Transverse colon (tissue), 4 donors: ENCODE measurements at regions not wholly inside any gene's neighbourhood (a gene's known extent, or its start where the extent isn't known, plus 50 kb on each side); places are given as distances from the start of the nearest gene placed in this dataset.

ENCODE experiments used
- DNase-seq: peaks from one replicate; pipeline ENCODE4 v3.0.0-alpha.2; 2019
- H3K27ac ChIP-seq, 4 donors: fragments of 200-600 bp; sonication (generic); 2 replicates each; pipeline ENCODE4 v1.5.1; 2016 to 2018; ENCODE audit warnings: inconsistent platforms in 4 of 4
- H3K27me3 ChIP-seq: fragments of 200-600 bp; sonication (generic); 2 replicates; pipeline ENCODE4 v1.5.1; 2017; ENCODE audit warnings: inconsistent platforms
- H3K36me3 ChIP-seq, 4 donors: fragments of 200-600 bp; sonication (generic); 2 replicates each; pipeline ENCODE4 v1.5.1; 2017 to 2019; ENCODE audit warnings: inconsistent platforms in 4 of 4
- H3K4me1 ChIP-seq, 4 donors: fragments of 200-600 bp; sonication (generic); 2 replicates each; pipeline ENCODE4 v1.5.1; 2017 to 2020; ENCODE audit warnings: inconsistent platforms in 4 of 4
- H3K4me3 ChIP-seq, 4 donors: fragments of 200-600 bp; sonication (generic); 1 replicate in 1 of 4; 2 replicates in 3 of 4; pipeline versions ENCODE4 v1.5.1 to v1.6.1; 2017 to 2019; ENCODE audit warnings: inconsistent platforms in 4 of 4
- H3K9me3 ChIP-seq, 2 donors: fragments of 200-600 bp; sonication (generic); 2 replicates each; pipeline ENCODE4 v1.5.1; 2017 to 2019; ENCODE audit warnings: inconsistent platforms in 2 of 2
- EP300 ChIP-seq: sonication (generic); formaldehyde crosslinking; IDR thresholded peaks from one replicate; pipeline ENCODE4 v1.6.1; 2017; ENCODE audit warnings: antibody characterized with exemption, low read depth
- POLR2A ChIP-seq: fragments of 450-650 bp; IDR thresholded peaks from one replicate; pipeline ENCODE4 v1.6.1; 2016; ENCODE audit warnings: antibody characterized with exemption, mild to moderate bottlenecking, moderate library complexity
- POLR2AphosphoS5 ChIP-seq, 3 donors: sonication (generic); formaldehyde crosslinking; IDR thresholded peaks; one replicate each; pipeline ENCODE4 v1.6.1; 2016; ENCODE audit warnings: antibody characterized with exemption in 3 of 3
- WGBS, 2 donors: methylation state at CpG; one replicate each; pipeline ENCODE4 v1.1.5; 2018; ENCODE audit warnings: low coverage in 1 of 2; 5-methylcytosine and 5-hydroxymethylcytosine counted together
- in situ Hi-C, 4 donors: fragments of 200-750 bp; cut with MboI; loops; one replicate each; pipeline versions ENCODE4 v1.15.0 to v1.15.1; 2017; ENCODE audit warnings: low sequenced_read_pairs in 3 of 4, low pct_ligation_motif_present in 1 of 4, low pct_unique_long_range_greater_than_20kb in 1 of 4
- intact Hi-C: fragments of 100-400 bp; cut with DNase I; formaldehyde crosslinking; loops from one replicate; pipeline ENCODE4 v1.15.1; 2023; ENCODE audit warnings: low total_unique reads
- TF ChIP-seq, protein P1 (sequence below), 5 experiments: fragments of 200-600 bp in 3 of 5; fragments of 450-650 bp in 2 of 5; sonication (generic) in 3 of 5; IDR thresholded peaks; 1 replicate in 2 of 5; 2 replicates in 3 of 5; pipeline ENCODE4 v1.5.1; 2016 to 2017; ENCODE audit warnings: antibody characterized with exemption in 5 of 5, inconsistent platforms in 3 of 5, mild to moderate bottlenecking in 2 of 5, moderate library complexity in 1 of 5

DNA sequence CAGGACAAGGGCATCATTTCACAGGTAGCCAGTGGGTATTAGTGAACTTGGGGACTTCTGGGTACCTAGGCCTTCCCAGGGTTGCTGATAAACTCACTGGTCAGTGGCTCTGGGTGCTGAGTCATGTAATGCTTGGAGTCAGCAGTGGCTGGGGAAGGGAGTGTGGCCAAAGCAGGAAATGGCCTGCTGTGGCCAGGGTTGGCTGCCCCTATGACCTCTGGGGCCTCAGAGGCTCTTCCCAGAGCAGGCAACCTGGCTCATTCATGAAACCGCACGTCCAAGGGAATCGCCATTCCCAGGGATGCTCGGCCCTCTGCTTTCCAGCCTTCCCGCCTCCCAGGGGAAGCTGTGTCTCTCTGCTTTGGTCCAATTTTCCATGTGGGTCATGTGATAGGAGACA lies 294.9 kb downstream of the DYSF start:
- 76% methylated on average over 5 of the region's 5 CpGs; no CpG with 5 or more reads in 1 of the 2 donors for WGBS, 2 donors
- DNase-seq = no peak
- Histone ChIP-seq H3K4me3 (no peak overlapping the region), H3K36me3 (no peaks in the 10 kb centered on the region), H3K4me1 (peaks cover 5 to 22% (median 18%) of the 10 kb centered on the region in 4 donors), H3K27ac (peak overlapping the region; percentile 42 to 73 (median 63)), H3K27me3 (no peaks in the 10 kb centered on the region), H3K9me3 (no peaks in the 10 kb centered on the region)
- in situ Hi-C loops (no loop called here), intact Hi-C loops (no loop called here)
- TF ChIP-seq POLR2A = no peak
- no peak for TF ChIP-seq EP300
- TF ChIP-seq POLR2AphosphoS5 (IDR thresholded peaks at IDR 0.05) = no peak
- TF ChIP-seq, protein P1, sequence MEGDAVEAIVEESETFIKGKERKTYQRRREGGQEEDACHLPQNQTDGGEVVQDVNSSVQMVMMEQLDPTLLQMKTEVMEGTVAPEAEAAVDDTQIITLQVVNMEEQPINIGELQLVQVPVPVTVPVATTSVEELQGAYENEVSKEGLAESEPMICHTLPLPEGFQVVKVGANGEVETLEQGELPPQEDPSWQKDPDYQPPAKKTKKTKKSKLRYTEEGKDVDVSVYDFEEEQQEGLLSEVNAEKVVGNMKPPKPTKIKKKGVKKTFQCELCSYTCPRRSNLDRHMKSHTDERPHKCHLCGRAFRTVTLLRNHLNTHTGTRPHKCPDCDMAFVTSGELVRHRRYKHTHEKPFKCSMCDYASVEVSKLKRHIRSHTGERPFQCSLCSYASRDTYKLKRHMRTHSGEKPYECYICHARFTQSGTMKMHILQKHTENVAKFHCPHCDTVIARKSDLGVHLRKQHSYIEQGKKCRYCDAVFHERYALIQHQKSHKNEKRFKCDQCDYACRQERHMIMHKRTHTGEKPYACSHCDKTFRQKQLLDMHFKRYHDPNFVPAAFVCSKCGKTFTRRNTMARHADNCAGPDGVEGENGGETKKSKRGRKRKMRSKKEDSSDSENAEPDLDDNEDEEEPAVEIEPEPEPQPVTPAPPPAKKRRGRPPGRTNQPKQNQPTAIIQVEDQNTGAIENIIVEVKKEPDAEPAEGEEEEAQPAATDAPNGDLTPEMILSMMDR (IDR thresholded peaks at IDR 0.05) = no peak

DNA sequence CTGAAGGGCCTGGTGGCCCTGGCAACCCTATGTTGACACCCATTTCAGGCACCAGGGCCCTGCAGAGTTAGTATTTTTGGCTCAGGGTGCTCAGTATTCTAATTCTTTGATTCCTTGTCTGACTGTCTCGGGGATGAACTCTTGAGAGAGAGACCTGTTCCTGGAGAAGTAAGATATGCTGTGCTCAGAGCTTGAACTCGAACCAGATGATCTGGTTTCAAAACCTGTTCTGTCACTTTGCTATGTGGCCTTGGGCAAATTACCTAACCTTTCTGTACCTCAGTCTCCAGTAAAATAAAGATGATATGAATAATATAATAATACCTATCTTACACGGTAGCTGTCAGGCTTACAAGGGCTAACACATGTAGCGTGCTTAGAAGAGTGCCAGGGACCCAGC lies 294.2 kb downstream of the DYSF start:
- in situ Hi-C loops = no loop called here
- WGBS, 2 donors = 49 to 58% methylated on average over 4 of the region's 4 CpGs
- peaks cover 6 to 26% (median 18%) of the 10 kb centered on the region in 4 donors for H3K4me1 ChIP-seq
- no peaks in the 10 kb centered on the region for H3K9me3 ChIP-seq
- no peaks in the 10 kb centered on the region for H3K36me3 ChIP-seq
- TF ChIP-seq POLR2AphosphoS5 (IDR thresholded peaks at IDR 0.05) (no peak), EP300 (no peak), POLR2A (no peak)
- TF ChIP-seq, protein P1 (IDR thresholded peaks at IDR 0.05) = no peak
- H3K27ac ChIP-seq = peak overlapping the region; percentile 42 to 73 (median 63)
- intact Hi-C loops = no loop called here
- DNase-seq = no peak
- no peak overlapping the region for H3K4me3 ChIP-seq
- H3K27me3 ChIP-seq = no peaks in the 10 kb centered on the region

DNA sequence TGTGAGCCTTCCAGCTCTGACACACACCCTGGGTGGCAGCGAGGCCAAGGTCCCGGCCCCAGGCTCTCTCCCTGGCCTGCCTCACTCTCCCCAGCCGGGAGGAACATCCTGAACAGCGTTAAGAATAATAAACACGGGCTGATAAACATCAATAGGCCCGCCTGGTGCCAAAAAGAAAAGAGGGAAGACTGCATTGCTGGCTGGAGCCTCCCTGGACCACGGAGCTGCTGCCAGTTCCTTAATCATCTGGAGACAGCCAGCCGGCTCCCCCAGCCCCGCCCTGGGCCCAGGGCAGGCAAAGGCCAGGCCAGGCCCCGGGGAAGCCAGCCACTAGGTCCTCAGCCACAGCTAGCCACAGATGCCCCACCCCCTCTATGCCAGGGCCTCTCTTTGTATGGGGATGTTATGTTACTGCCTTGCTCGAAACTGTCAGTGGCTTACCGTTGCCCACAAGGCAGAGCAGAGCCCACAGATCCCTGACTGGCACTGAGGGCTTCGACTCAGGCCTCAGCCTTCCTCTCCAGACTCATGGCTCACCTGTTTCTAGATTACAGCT lies 293.7 kb downstream of the DYSF start:
- intact Hi-C loops (no loop called here), in situ Hi-C loops (no loop called here)
- H3K27me3 ChIP-seq = no peaks in the 10 kb centered on the region
- no peaks in the 10 kb centered on the region for H3K9me3 ChIP-seq
- WGBS, 2 donors = 23 to 25% methylated on average over 6 to 13 of the region's 13 CpGs
- no peak for TF ChIP-seq EP300
- TF ChIP-seq, protein P1 (IDR thresholded peaks at IDR 0.05) = no peak
- peak in 1 of 3 donors; percentile 31 for TF ChIP-seq POLR2AphosphoS5 (IDR thresholded peaks at IDR 0.05)
- peak overlapping the region; percentile 42 to 73 (median 63) for H3K27ac ChIP-seq
- peak; percentile 22 for DNase-seq
- H3K4me3 ChIP-seq = no peak overlapping the region
- H3K4me1 ChIP-seq = peaks cover 9 to 31% (median 18%) of the 10 kb centered on the region in 4 donors
- H3K36me3 ChIP-seq = no peaks in the 10 kb centered on the region

DNA sequence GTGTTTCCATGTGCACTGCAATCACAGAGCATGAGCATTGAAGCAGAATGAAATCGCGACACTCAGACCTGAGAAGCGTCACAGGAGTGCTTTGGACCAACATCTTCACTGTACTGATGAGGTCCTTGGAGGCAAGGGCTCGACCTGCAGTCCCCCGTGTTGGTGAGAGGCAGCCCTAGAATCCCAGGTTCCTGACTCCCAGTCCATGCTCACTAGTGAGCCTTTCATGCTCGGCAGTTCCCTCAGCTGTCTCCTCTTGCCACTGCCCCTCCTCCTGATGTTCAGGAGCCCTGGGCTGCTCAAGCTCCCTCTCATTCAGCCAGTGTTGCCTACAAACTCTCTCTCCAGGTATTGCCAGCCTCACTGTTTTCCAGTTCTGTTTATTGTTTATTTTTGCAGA lies 291.4 kb downstream of the DYSF start:
- intact Hi-C loops = no loop called here
- in situ Hi-C loops = no loop called here

More for the DNA sequence above, 291.4 kb downstream of the DYSF start:
- no peaks in the 10 kb centered on the region for H3K36me3 ChIP-seq
- peaks cover 9 to 31% (median 18%) of the 10 kb centered on the region in 4 donors for H3K4me1 ChIP-seq
- no peak overlapping the region for H3K4me3 ChIP-seq
- no peak for TF ChIP-seq EP300
- TF ChIP-seq POLR2AphosphoS5 (IDR thresholded peaks at IDR 0.05) = no peak
- H3K27ac ChIP-seq = no peak overlapping the region
- DNase-seq = no peak
- H3K27me3 ChIP-seq = no peaks in the 10 kb centered on the region
- 53 to 82% methylated on average over 3 to 6 of the region's 6 CpGs for WGBS, 2 donors
- H3K9me3 ChIP-seq = no peaks in the 10 kb centered on the region
